MV-4-11 (cell line): ENCODE measurements at regions not wholly inside any gene's neighbourhood (a gene's known extent, or its start where the extent isn't known, plus 50 kb on each side); places are given as distances from the start of the nearest gene placed in this dataset.
"Not testable (repeated sequence)": the region's sequence is repeated elsewhere in the genome, so short reads cannot be mapped to it uniquely, and the experiment has no call there.

Experiments
- DNase-seq: peaks from one replicate; lab custom pipeline; 2025; lab: John Stamatoyannopoulos, UW

DNA sequence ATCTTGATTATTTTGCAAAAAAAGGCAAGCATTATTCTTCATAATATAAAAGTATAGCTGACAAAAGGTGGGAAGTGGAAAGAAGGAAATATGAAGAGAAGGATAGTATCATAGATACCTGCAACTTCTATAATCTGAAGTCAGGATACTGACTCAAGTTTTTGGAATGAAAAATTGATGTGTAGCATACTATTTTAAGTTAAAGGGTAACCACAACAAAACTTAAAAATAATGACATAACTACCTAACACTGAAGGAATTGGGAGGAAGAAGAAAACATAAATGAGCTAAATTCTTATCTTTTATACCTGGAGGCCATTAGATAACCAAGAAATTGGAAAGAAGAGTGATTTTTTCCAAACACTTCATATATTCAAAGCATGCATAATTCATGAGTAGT is 51.8 kb upstream of the TLE1 start:
- no peak for DNase-seq

- no peak for DNase-seq
These were observed 58.7 kb upstream of the TLE1 start for GRCh38 chr9:81748091-81748490.

GRCh38 chr9:81753436-81753835 is 64.1 kb upstream of the TLE1 start:
- DNase-seq: no peak

GRCh38 chr9:81754245-81754644 is 64.9 kb upstream of the TLE1 start:
- no peak for DNase-seq

DNA sequence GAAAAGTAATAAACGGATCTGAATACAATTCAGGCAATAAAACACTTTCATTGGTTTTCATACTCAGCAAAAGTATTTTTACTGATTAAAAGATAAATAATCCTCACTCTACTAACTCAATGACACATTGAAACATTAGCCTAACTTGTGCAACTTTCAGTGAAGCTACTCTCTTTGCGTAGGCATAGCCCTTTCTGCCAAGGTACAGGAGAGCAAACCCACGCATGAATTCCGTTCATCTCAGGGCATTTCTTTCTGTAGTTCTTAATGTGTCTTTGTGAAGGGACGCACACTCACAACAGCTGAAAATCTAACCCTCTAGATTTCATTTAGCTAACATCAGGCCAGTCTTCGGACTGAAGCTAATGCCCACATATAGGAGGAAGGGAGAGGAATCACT is 66.4 kb upstream of the TLE1 start:
- no peak for DNase-seq

- no peak for DNase-seq
These were observed 67.2 kb upstream of the TLE1 start for GRCh38 chr9:81756561-81756960.

GRCh38 chr9:81758123-81758797 is 68.9 kb upstream of the TLE1 start:
- DNase-seq: no peak

GRCh38 chr9:81759680-81760215 is 70.4 kb upstream of the TLE1 start:
- DNase-seq: no peak

- no peak for DNase-seq
These were observed 78.6 kb upstream of the TLE1 start for GRCh38 chr9:81767921-81768320.

DNA sequence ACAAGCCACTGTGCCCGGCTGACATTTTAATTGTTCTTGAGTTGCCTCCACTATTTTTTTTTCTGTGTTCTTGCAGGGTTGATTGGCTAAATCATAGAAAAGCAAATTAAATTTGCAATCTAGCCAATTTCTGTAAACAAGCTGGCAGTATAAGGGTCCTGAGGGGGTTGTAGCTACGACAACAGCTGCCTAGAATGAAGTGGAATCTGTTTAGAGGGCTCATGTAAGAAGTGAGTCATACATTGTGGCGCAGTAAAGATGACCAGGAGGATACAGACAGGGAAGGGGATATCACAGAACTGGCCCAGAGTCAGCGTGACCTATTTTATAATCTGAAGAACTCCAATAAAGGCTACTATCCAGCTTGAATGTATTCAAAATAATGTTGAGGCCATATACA is 82.2 kb upstream of the TLE1 start:
- peak; percentile 52 for DNase-seq

DNA sequence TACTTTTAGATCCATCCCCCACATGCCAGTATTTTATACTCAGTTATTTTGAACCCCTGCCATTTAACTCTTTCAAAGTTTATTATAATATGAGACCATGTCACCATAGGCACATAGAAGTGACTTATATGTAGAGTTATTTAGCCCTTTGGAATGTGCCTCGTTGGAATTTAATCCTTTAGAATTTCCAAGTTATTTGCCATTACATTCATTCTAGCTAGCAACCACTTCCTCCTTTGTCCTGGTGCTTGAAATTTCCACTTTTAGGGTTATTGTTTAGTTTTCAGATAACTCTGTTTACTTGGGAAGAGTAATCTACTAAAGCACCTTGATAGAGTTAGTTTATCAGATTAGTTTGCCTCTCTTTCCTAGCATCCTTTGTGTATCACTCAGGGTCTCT is 82.8 kb upstream of the TLE1 start:
- DNase-seq: no peak

DNA sequence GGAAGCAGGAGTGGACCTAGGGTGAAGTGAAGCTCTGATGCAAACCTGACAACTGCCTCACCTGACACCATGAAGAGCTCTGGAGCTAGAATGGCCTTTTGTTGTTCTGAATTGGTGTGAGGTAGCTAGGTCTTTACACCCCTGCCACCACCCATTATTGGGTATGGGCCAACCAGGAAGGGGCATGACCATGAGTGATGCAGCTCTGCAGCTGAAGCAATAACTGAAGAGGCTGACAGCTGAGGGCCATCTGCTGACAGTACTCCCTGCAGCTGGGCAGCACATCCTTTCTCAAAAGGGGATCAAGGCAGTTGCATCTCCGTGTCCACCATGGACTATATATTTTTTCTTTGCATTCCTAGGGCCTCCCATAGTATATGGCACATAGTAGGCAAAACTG is 87.0 kb upstream of the TLE1 start:
- DNase-seq: peak; percentile 38

- no peak for DNase-seq
These were observed 87.5 kb upstream of the TLE1 start for GRCh38 chr9:81776834-81777233.

- no peak for DNase-seq
These were observed 88.1 kb upstream of the TLE1 start for GRCh38 chr9:81777482-81777881.

DNA sequence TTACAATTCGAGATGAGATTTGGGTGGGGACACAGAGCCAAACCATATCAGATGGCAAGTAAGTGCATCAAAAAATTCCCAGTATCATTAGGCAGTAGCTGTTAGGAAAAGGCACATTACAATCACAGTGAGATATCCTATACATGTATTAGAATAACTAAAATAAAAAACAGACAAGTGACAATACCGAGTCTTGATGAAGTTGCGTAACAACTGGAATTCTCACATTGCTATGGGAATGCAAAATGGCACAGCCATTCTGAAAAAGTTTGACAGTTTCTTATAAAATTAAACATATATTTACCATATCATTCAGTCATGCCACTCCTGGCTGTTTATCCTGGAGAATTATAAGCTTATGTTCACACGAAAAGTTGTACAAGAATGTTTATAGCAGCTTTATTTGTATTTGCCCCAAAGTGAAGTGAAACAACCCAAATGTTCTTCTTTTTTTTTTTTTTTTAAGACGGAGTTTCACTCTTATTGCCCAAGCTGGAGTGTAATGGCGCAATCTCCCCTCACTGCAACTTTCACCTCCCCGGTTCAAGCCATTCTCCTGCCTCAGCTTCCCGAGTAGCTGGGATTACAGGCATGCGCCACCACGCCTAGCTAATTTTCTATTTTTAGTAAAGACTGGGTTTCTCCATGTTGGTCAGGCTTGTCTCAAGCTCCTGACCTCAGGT is 93.1 kb upstream of the TLE1 start:
- peak; percentile 88 for DNase-seq

- DNase-seq: peak; percentile 88
These were observed 98.6 kb upstream of the TLE1 start for GRCh38 chr9:81787747-81788632.

GRCh38 chr9:81789721-81790120 is 100.4 kb upstream of the TLE1 start:
- DNase-seq: peak; percentile 67

DNA sequence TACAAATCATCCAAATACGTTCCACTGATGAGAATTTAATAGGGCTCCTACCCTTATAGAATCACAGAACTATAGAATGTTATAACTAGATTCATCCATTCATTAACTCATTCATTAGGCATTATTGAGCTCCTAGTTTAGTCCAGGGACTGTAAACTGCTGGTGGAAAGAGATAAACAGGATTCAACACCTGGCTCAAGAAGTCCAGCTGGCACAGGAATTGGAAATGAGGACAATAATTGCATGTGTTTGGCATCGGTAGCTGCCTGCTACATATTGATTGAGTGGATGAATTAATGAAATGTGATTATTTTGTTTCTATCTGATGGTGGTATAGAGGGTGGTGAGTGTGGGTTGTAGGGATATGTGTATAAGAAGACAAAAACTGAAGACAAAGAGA is 100.8 kb upstream of the TLE1 start:
- no peak for DNase-seq

DNA sequence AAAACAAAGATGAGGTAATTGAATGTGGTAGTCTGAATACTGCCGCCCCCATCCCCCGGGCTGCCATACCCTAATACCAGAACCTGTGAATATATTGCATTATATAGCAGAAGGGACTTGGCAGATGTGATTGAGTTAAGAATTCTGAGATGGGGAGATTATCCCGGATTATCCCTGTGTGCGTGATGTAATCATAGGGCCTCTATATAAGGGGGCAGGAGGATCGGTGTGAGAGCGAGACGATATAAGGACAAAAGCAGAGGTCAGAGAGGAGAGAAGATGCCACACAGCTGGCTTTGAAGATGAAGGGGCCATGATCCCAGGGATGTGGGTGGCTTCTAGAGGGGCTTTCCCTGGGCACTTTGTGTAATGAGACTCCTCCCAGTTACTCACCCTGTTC is 101.7 kb upstream of the TLE1 start:
- DNase-seq: no peak

DNA sequence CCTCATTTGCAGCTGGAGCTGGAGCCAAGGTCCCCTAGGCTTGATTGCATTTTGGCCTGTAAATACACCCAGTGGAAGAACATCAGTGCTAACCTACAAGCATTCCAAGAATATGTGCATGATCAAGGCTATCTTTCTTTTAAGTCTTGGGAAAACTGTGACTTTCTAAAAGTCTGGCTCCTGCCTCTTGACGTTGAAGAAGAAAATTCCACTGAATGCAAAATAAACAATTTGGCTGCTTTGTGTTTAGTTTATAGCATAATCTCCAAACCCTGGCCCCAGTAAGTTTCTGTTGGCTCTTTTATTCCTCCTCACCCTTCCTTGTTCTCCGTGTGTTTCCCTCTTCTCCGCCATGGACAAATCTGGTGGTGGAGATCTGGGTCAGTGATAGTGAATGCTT is 109.3 kb upstream of the TLE1 start:
- DNase-seq: no peak

DNA sequence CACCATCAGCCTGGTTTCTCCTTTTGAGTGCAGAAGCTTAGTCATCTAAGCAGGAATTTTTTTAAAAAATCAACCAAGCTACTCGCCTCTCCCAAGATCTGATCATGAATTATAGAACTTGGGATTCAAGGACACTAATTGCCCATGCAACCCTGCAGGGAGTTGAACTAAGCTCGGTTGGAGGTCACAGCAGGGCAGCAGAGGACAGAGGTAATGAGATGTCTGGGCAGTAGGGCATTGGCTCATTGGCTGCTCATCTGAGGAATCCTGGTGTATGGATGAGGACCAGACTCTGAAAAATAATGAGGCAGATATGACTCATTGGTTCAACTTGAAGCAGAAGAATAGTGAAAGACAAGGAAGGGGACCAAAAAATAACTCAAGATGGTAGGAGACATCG is 111.8 kb upstream of the TLE1 start:
- no peak for DNase-seq

DNA sequence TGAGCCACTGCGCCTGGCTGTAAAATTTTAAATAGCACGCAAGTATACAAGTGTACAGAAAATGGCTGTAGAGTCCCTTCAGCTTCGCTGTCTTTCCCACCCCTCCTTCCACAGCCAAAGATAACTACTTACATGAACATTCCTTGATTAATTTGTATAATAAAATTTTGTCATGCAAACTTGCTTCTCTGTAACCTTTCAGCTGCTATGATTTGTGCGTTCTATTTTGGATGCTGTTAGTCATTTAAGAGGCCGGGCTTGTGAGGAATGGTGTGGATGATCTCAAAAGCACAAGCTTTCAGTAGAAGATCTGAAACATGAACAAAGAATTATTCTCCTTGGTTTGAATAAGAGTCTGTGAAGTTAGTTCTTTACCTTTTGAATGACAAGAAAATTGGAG is 115.0 kb upstream of the TLE1 start:
- DNase-seq: no peak

- DNase-seq: not testable (repeated sequence)
These were observed 116.5 kb upstream of the SPATA31D4 start for GRCh38 chr9:81811688-81812087.
